ENCODE measurements at regions not wholly inside any gene's neighbourhood (a gene's known extent, or its start where the extent isn't known, plus 50 kb on each side); places are given as distances from the start of the nearest gene placed in this dataset.

- TF ChIP-seq FOXA1 (IDR thresholded peaks at IDR 0.05; ENCODE audit: borderline replicate concordance) (no peak), BCLAF1 (IDR thresholded peaks at IDR 0.05; ENCODE audit: borderline replicate concordance in 1 of 2, control insufficient read depth in 1 of 2, low read depth in 2 of 2, low read length in 1 of 2) (no peak), ZNF124 (CRISPR knock-in tag; IDR thresholded peaks at IDR 0.05) (no peak), KLF16 (IDR thresholded peaks at IDR 0.05) (no peak), COPS2 (conservative IDR thresholded peaks at IDR 0.05) (no peak), POLR2A (conservative IDR thresholded peaks at IDR 0.05) (no peak), MBD2 (IDR thresholded peaks at IDR 0.05; ENCODE audit: borderline replicate concordance, low read depth) (no peak), RNF2 (IDR thresholded peaks at IDR 0.05) (no peak), CTCF (IDR thresholded peaks at IDR 0.05 in 2 of 3, conservative IDR thresholded peaks at IDR 0.05 in 1 of 3; ENCODE audit: insufficient read depth in 2 of 3, low read depth in 1 of 3, low read length in 3 of 3) (peak in 2 of 3 experiments; percentile 10 to 19; a peak in 1 of 6 replicates), E2F4 (CRISPR knock-in tag; IDR thresholded peaks at IDR 0.05; ENCODE audit: low read depth) (no peak), ZC3H11A (IDR thresholded peaks at IDR 0.05; ENCODE audit: low read depth, low read length) (no peak), ATF7 (IDR thresholded peaks at IDR 0.05) (no peak), ZNF174 (CRISPR knock-in tag; IDR thresholded peaks at IDR 0.05) (no peak)
Measured at GRCh38 chr1:220371324-220371723, 99.1 kb upstream of the RAB3GAP2 start.

Data from K562 (cell line).